Neuronal stem cell (in vitro differentiated cells): ENCODE measurements at regions not wholly inside any gene's neighbourhood (a gene's known extent, or its start where the extent isn't known, plus 50 kb on each side); places are given as distances from the start of the nearest gene placed in this dataset.
A peak's percentile ranks its signal among the peaks of the same experiment; 100 is the strongest.

ENCODE experiments used
- DNase-seq: peaks from one replicate; pipeline ENCODE4 v3.0.0-alpha.2; 2013; ENCODE audit warnings: low spot score
- H2AFZ ChIP-seq: one replicate; pipeline ENCODE4 v1.6.1; 2013; ENCODE audit warnings: mild to moderate bottlenecking, low read length, inconsistent platforms
- H2AK5ac ChIP-seq: 2 replicates; pipeline ENCODE4 v1.6.1; 2013; ENCODE audit warnings: low read depth, mild to moderate bottlenecking, inconsistent platforms, low read length, moderate library complexity, mixed read lengths
- H2BK120ac ChIP-seq: 2 replicates; pipeline ENCODE4 v1.6.1; 2013; ENCODE audit warnings: low read depth, mild to moderate bottlenecking, inconsistent platforms, low read length, moderate library complexity, mixed read lengths
- H2BK12ac ChIP-seq: one replicate; pipeline ENCODE4 v1.6.1; 2013; ENCODE audit warnings: low read length, inconsistent platforms
- H2BK15ac ChIP-seq: 2 replicates; pipeline ENCODE4 v1.6.1; 2013; ENCODE audit warnings: mild to moderate bottlenecking, low read length, inconsistent platforms, mixed read lengths
- H2BK5ac ChIP-seq: one replicate; pipeline ENCODE4 v1.6.1; 2013; ENCODE audit warnings: inconsistent platforms, mild to moderate bottlenecking, low read length, moderate library complexity
- H3K14ac ChIP-seq: one replicate; pipeline ENCODE4 v1.6.1; 2013; ENCODE audit warnings: low read length, inconsistent platforms
- H3K18ac ChIP-seq: 2 replicates; pipeline ENCODE4 v1.6.1; 2013; ENCODE audit warnings: low read length, inconsistent platforms
- H3K23ac ChIP-seq: 2 replicates; pipeline ENCODE4 v1.6.1; 2013; ENCODE audit warnings: low read depth, mild to moderate bottlenecking, mixed read lengths, low read length, inconsistent platforms; ENCODE audit not compliant: poor library complexity
- H3K27ac ChIP-seq: replicated peaks from 3 replicates; pipeline ENCODE4 v1.5.1; 2013; ENCODE audit warnings: low read length, inconsistent platforms
- H3K27me3 ChIP-seq, 3 experiments: 2 replicates each; pipeline ENCODE4 v1.6.1; 2013; ENCODE audit warnings: low read length in 3 of 3, mild to moderate bottlenecking in 2 of 3, inconsistent platforms in 1 of 3, low read depth in 1 of 3, mixed read lengths in 1 of 3, moderate library complexity in 1 of 3; ENCODE audit not compliant: control insufficient read depth in 3 of 3, insufficient read depth in 3 of 3
- H3K36me3 ChIP-seq, 2 donors: replicated peaks in 1 of 2; 2 replicates each; pipeline ENCODE4 v1.6.1; 2013; ENCODE audit warnings: low read length in 2 of 2; ENCODE audit not compliant: control insufficient read depth in 2 of 2, insufficient read depth in 2 of 2
- H3K4ac ChIP-seq: 2 replicates; pipeline ENCODE4 v1.6.1; 2013; ENCODE audit warnings: inconsistent platforms, mild to moderate bottlenecking, low read length, moderate library complexity
- H3K4me1 ChIP-seq, 2 donors: 1 replicate in 1 of 2; 2 replicates in 1 of 2; pipeline ENCODE4 v1.6.1; 2013; ENCODE audit warnings: low read length in 2 of 2, low read depth in 1 of 2; ENCODE audit not compliant: control insufficient read depth in 2 of 2, insufficient read depth in 1 of 2
- H3K4me2 ChIP-seq: one replicate; pipeline ENCODE4 v1.6.1; 2013; ENCODE audit warnings: mild to moderate bottlenecking, low read length, inconsistent platforms; ENCODE audit not compliant: insufficient read depth, poor library complexity, severe bottlenecking
- H3K4me3 ChIP-seq, 2 donors: 2 replicates each; pipeline ENCODE4 v1.5.1; 2013; ENCODE audit warnings: low read length in 2 of 2, mild to moderate bottlenecking in 2 of 2, inconsistent platforms in 1 of 2, moderate library complexity in 1 of 2
- H3K79me1 ChIP-seq: one replicate; pipeline ENCODE4 v1.6.1; 2013; ENCODE audit warnings: low read depth, mild to moderate bottlenecking, inconsistent platforms, low read length, moderate library complexity
- H3K9ac ChIP-seq: one replicate; pipeline ENCODE4 v1.6.1; 2013; ENCODE audit warnings: mild to moderate bottlenecking, low read depth, low read length, inconsistent platforms; ENCODE audit not compliant: poor library complexity
- H3K9me3 ChIP-seq, 2 donors: replicated peaks in 1 of 2; 2 replicates each; pipeline versions ENCODE3 to v1.6.1; 2013; ENCODE audit warnings: low read length in 2 of 2, mild to moderate bottlenecking in 2 of 2, inconsistent platforms in 1 of 2, low read depth in 1 of 2, mixed read lengths in 1 of 2, moderate library complexity in 1 of 2; ENCODE audit not compliant: control insufficient read depth in 2 of 2, insufficient read depth in 1 of 2
- H4K8ac ChIP-seq: one replicate; pipeline ENCODE4 v1.6.1; 2013; ENCODE audit warnings: low read depth, mild to moderate bottlenecking, inconsistent platforms, low read length, moderate library complexity
- H4K91ac ChIP-seq: one replicate; pipeline ENCODE4 v1.6.1; 2013; ENCODE audit warnings: low read length, low read depth, mild to moderate bottlenecking, inconsistent platforms; ENCODE audit not compliant: poor library complexity
- WGBS, 2 donors: extraction: QIAGEN DNeasy Blood & Tissue Kit; methylation state at CpG; one replicate each; pipeline ENCODE4 v1.1.7; 2013; ENCODE audit warnings: missing lambda C conversion rate in 2 of 2, mixed read lengths in 1 of 2; ENCODE audit not compliant: insufficient read length in 2 of 2, insufficient replicate concordance in 1 of 2; ENCODE audit errors: extremely low coverage in 2 of 2; 5-methylcytosine and 5-hydroxymethylcytosine counted together

DNA sequence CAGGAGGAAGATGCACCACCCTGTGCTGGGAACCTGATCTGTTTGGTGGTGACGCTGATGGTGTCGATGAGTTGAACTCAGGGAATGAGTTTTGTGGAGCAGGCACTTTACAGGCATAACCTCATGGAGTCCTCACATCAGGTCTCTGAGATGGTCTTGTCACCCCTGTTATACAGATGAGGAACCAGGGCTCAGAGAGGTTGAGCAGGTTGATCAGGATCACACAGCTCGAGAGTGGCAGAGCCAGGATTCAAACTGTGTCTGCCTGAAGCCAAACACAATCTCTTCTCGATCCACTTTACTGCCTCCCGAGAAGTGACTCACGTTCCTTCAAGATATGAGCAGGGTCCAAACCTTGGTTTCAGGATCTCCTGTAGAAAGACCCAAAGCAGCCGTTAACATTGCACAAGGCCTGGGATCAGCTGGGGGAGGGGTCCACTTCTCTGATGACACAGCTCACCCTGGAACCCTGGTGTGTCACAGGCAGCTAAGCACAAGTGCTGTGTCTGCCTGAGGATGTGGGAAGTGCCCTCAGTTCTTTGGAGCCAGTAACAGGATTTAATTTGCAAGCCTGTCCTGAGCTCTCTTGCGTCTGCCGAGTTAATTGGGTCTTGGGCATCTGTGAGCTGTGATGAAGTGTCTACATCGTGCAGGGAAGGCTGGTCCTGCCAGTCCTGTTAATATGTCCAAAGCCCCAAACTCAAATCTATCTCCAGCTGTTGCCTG, 65.4 kb upstream of the STUM start:
- H2BK12ac ChIP-seq: no peak overlapping the region
- no peak overlapping the region for H2BK120ac ChIP-seq
- no peak overlapping the region for H4K91ac ChIP-seq
- no peak overlapping the region for H3K9ac ChIP-seq
- peak overlapping the region; percentile 50 for H2AK5ac ChIP-seq
- peak overlapping the region; percentile 25 for H3K14ac ChIP-seq
- no peak overlapping the region for H2BK5ac ChIP-seq
- no peak overlapping the region for H3K23ac ChIP-seq
- H3K4me2 ChIP-seq: no peak overlapping the region
- H3K27ac ChIP-seq: no peak overlapping the region
- H3K36me3 ChIP-seq: no peaks in the 10 kb centered on the region
- WGBS, 2 donors: no CpG with 5 or more reads among the region's 10 CpGs
- no peak overlapping the region for H2BK15ac ChIP-seq
- H3K9me3 ChIP-seq: no peaks in the 10 kb centered on the region
- no peaks in the 10 kb centered on the region for H3K4me1 ChIP-seq
- no peaks in the 10 kb centered on the region for H3K79me1 ChIP-seq
- peaks cover 0 to 39% (median 0%) of the 10 kb centered on the region in 3 experiments for H3K27me3 ChIP-seq
- H3K4me3 ChIP-seq: no peak overlapping the region
- H3K18ac ChIP-seq: peak overlapping the region; percentile 15
- no peak for DNase-seq
- no peak overlapping the region for H4K8ac ChIP-seq
- no peak overlapping the region for H2AFZ ChIP-seq
- H3K4ac ChIP-seq: no peak overlapping the region

GRCh38 chr1:226485192-226485591, 63.4 kb upstream of the STUM start:
- Histone ChIP-seq H3K9me3 (no peaks in the 10 kb centered on the region), H3K4me1 (no peaks in the 10 kb centered on the region), H2BK12ac (no peak overlapping the region), H2BK120ac (no peak overlapping the region), H3K79me1 (no peaks in the 10 kb centered on the region), H3K27ac (no peak overlapping the region), H3K27me3 (peaks cover 0 to 42% (median 0%) of the 10 kb centered on the region in 3 experiments), H2BK15ac (no peak overlapping the region), H3K9ac (no peak overlapping the region), H3K23ac (no peak overlapping the region), H3K4me3 (peak overlapping the region in 1 of 2 donors; percentile 7), H3K14ac (no peak overlapping the region), H2AFZ (no peak overlapping the region), H3K36me3 (no peaks in the 10 kb centered on the region), H4K8ac (no peak overlapping the region), H3K18ac (peak overlapping the region; percentile 44), H3K4ac (no peak overlapping the region), H2AK5ac (no peak overlapping the region), H3K4me2 (no peak overlapping the region), H2BK5ac (no peak overlapping the region), H4K91ac (no peak overlapping the region)
- no peak for DNase-seq
- no CpG with 5 or more reads among the region's 5 CpGs for WGBS, 2 donors

- H3K79me1 ChIP-seq: no peaks in the 10 kb centered on the region
- no peaks in the 10 kb centered on the region for H3K36me3 ChIP-seq
- H2BK5ac ChIP-seq: no peak overlapping the region
- no peak overlapping the region for H3K4me2 ChIP-seq
- H2AFZ ChIP-seq: no peak overlapping the region
- no peak overlapping the region for H2BK120ac ChIP-seq
- no peak overlapping the region for H3K4ac ChIP-seq
- no peak overlapping the region for H3K18ac ChIP-seq
- no peak overlapping the region for H4K91ac ChIP-seq
- H3K4me3 ChIP-seq: no peak overlapping the region
- H3K9me3 ChIP-seq: no peaks in the 10 kb centered on the region
- no CpG with 5 or more reads among the region's 1 CpG for WGBS, 2 donors
- no peak overlapping the region for H3K9ac ChIP-seq
- no peak overlapping the region for H3K14ac ChIP-seq
- no peak overlapping the region for H3K23ac ChIP-seq
- H3K27ac ChIP-seq: no peak overlapping the region
- H2BK12ac ChIP-seq: no peak overlapping the region
- no peak for DNase-seq
- no peak overlapping the region for H4K8ac ChIP-seq
- H2AK5ac ChIP-seq: no peak overlapping the region
- H3K27me3 ChIP-seq: peaks cover 0 to 32% (median 0%) of the 10 kb centered on the region in 3 experiments
- H2BK15ac ChIP-seq: no peak overlapping the region
- H3K4me1 ChIP-seq: no peaks in the 10 kb centered on the region
Measured at GRCh38 chr1:226486161-226486560, 62.4 kb upstream of the STUM start.

- H2BK5ac ChIP-seq: no peak overlapping the region
Measured at GRCh38 chr1:226487921-226488320, 60.6 kb upstream of the STUM start.

More at GRCh38 chr1:226487921-226488320, 60.6 kb upstream of the STUM start:
- H3K27ac ChIP-seq: no peak overlapping the region
- no peak overlapping the region for H4K8ac ChIP-seq
- no peak overlapping the region for H3K14ac ChIP-seq
- H2BK12ac ChIP-seq: no peak overlapping the region
- no peak overlapping the region for H3K18ac ChIP-seq
- H2AK5ac ChIP-seq: peak overlapping the region; percentile 6
- DNase-seq: no peak
- H3K79me1 ChIP-seq: no peaks in the 10 kb centered on the region
- no peak overlapping the region for H2BK15ac ChIP-seq
- H3K23ac ChIP-seq: no peak overlapping the region
- peaks cover 0 to 17% (median 0%) of the 10 kb centered on the region in 3 experiments for H3K27me3 ChIP-seq
- no peak overlapping the region for H2BK120ac ChIP-seq
- H3K9me3 ChIP-seq: no peaks in the 10 kb centered on the region
- no peak overlapping the region for H4K91ac ChIP-seq
- no peak overlapping the region for H3K9ac ChIP-seq
- no peak overlapping the region for H3K4me3 ChIP-seq
- no CpG with 5 or more reads among the region's 2 CpGs for WGBS, 2 donors
- no peaks in the 10 kb centered on the region for H3K4me1 ChIP-seq
- H3K4ac ChIP-seq: no peak overlapping the region
- H2AFZ ChIP-seq: no peak overlapping the region
- H3K4me2 ChIP-seq: no peak overlapping the region
- H3K36me3 ChIP-seq: no peaks in the 10 kb centered on the region
